Keratinocyte (primary cell): ENCODE measurements at regions not wholly inside any gene's neighbourhood (a gene's known extent, or its start where the extent isn't known, plus 50 kb on each side); places are given as distances from the start of the nearest gene placed in this dataset.

Experiments used
- DNase-seq: peaks from one replicate; pipeline ENCODE4 v3.0.0-alpha.2; 2011; ENCODE audit warnings: low read depth, missing footprints, low spot score
- FAIRE-seq: peaks from 2 replicates; lab custom pipeline; 2011; peaks lifted over from hg19 to GRCh38; lab: Jason Lieb, UNC
- H2AFZ ChIP-seq: 2 replicates; pipeline ENCODE4 v1.6.0; 2012; ENCODE audit warnings: low read length, control low read depth, inconsistent platforms; ENCODE audit not compliant: control insufficient read depth
- H3K27ac ChIP-seq: 2 replicates; pipeline ENCODE4 v1.5.1; 2011; ENCODE audit warnings: low read length; ENCODE audit not compliant: control insufficient read depth, insufficient read depth
- H3K27me3 ChIP-seq: 3 replicates; pipeline ENCODE4 v1.6.0; 2011; ENCODE audit warnings: low read length; ENCODE audit not compliant: control insufficient read depth, insufficient read depth; ENCODE audit errors: extremely low read depth
- H3K36me3 ChIP-seq, 2 experiments: 2 replicates in 1 of 2; 3 replicates in 1 of 2; pipeline ENCODE4 v1.5.1; 2011; ENCODE audit warnings: low read length in 2 of 2, mild to moderate bottlenecking in 1 of 2; ENCODE audit not compliant: control insufficient read depth in 2 of 2, insufficient read depth in 2 of 2; ENCODE audit errors: extremely low read depth in 1 of 2
- H3K4me1 ChIP-seq: 3 replicates; pipeline ENCODE4 v1.5.1; 2011; ENCODE audit warnings: low read length; ENCODE audit not compliant: control insufficient read depth, insufficient read depth; ENCODE audit errors: extremely low read depth
- H3K4me2 ChIP-seq: 3 replicates; pipeline ENCODE4 v1.6.0; 2011; ENCODE audit warnings: low read depth, low read length; ENCODE audit not compliant: control insufficient read depth, insufficient read depth; ENCODE audit errors: extremely low read depth
- H3K4me3 ChIP-seq, 3 experiments: fragments of 200-600 bp in 1 of 3; sonication (generic) in 1 of 3; 2 replicates in 2 of 3; 3 replicates in 1 of 3; pipeline ENCODE4 v1.5.1; 2011 to 2016; ENCODE audit warnings: low read length in 3 of 3, mild to moderate bottlenecking in 3 of 3, control low read depth in 2 of 3, inconsistent platforms in 1 of 3, low read depth in 1 of 3, mixed read lengths in 1 of 3, mixed run types in 1 of 3, moderate library complexity in 1 of 3; ENCODE audit not compliant: control insufficient read depth in 2 of 3, insufficient read depth in 2 of 3; ENCODE audit errors: extremely low read depth in 1 of 3
- H3K79me2 ChIP-seq: 2 replicates; pipeline ENCODE4 v1.6.0; 2012; ENCODE audit warnings: low read length; ENCODE audit not compliant: control insufficient read depth, insufficient read depth
- H3K9ac ChIP-seq: 3 replicates; pipeline ENCODE4 v1.6.0; 2011; ENCODE audit warnings: low read length; ENCODE audit not compliant: control insufficient read depth, insufficient read depth; ENCODE audit errors: extremely low read depth
- H3K9me1 ChIP-seq: 3 replicates; pipeline ENCODE4 v1.6.0; 2011; ENCODE audit warnings: low read length; ENCODE audit not compliant: control insufficient read depth, insufficient read depth; ENCODE audit errors: extremely low read depth
- H3K9me3 ChIP-seq: 2 replicates; pipeline ENCODE4 v1.5.1; 2012; ENCODE audit warnings: low read depth, low read length; ENCODE audit not compliant: control insufficient read depth
- H4K20me1 ChIP-seq: 3 replicates; pipeline ENCODE4 v1.6.0; 2011; ENCODE audit warnings: low read length; ENCODE audit not compliant: control insufficient read depth, insufficient read depth; ENCODE audit errors: extremely low read depth
- CTCF ChIP-seq, 3 experiments: IDR thresholded peaks in 1 of 3; conservative IDR thresholded peaks in 1 of 3; optimal IDR thresholded peaks in 1 of 3; 2 replicates in 2 of 3; 3 replicates in 1 of 3; pipeline versions ENCODE3 to v1.5.1; 2011; ENCODE audit warnings: low read length in 3 of 3, mild to moderate bottlenecking in 3 of 3, moderate library complexity in 2 of 3, control low read depth in 1 of 3, inconsistent platforms in 1 of 3; ENCODE audit not compliant: insufficient read depth in 2 of 3; ENCODE audit errors: extremely low read depth in 1 of 3
- EZH2 ChIP-seq: IDR thresholded peaks from one replicate; pipeline ENCODE4 v1.6.1; 2012; ENCODE audit warnings: inconsistent platforms, mild to moderate bottlenecking, low read length, moderate library complexity
- dilution Hi-C: fragments of 300-500 bp; cut with MboI; formaldehyde crosslinking; loops from one replicate; pipeline ENCODE4 v1.7.0; 2020; ENCODE audit warnings: low sequenced_read_pairs; ENCODE audit not compliant: extremely low pct_ligation_motif_present

DNA sequence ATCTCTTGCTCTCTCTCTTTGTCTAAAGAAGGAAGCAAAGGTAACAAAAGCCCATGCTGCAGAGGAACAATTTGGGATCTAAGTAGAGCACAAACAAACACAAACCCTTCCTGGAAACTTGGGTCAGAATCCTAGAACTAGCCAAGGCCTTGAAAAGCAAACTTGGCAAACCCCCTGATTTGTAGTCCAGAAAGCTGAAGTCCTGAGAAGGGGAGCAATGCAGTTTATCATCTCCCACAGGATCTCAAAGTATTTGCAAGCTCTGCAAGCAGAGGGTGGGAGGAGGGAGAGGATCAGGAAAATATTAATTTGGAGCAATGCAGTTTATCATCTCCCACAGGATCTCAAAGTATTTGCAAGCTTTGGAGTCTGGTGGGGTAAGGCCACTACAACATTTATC is 379.5 kb upstream of the FGF13 start:
- Histone ChIP-seq H3K4me2 (no peak overlapping the region), H3K4me3 (no peak overlapping the region), H3K79me2 (no peaks in the 10 kb centered on the region), H3K9me3 (no peaks in the 10 kb centered on the region), H3K9me1 (no peaks in the 10 kb centered on the region), H2AFZ (no peak overlapping the region), H3K27me3 (no peaks in the 10 kb centered on the region), H3K36me3 (no peaks in the 10 kb centered on the region), H4K20me1 (no peaks in the 10 kb centered on the region), H3K27ac (no peak overlapping the region), H3K4me1 (no peaks in the 10 kb centered on the region), H3K9ac (no peak overlapping the region)
- TF ChIP-seq CTCF (optimal IDR thresholded peaks at IDR 0.05 in 1 of 3, IDR thresholded peaks at IDR 0.05 in 1 of 3, conservative IDR thresholded peaks at IDR 0.05 in 1 of 3; ENCODE audit: extremely low read depth in 1 of 3, insufficient read depth in 2 of 3, low read length in 3 of 3) (no peak), EZH2 (no peak)
- FAIRE-seq (no peak), DNase-seq (no peak)
- dilution Hi-C loops: no loop called here

GRCh38 chrX:139086246-139086645 is 374.7 kb upstream of the FGF13 start:
- H3K27me3 ChIP-seq: no peaks in the 10 kb centered on the region
- FAIRE-seq: no peak
- DNase-seq: no peak
- no peak overlapping the region for H2AFZ ChIP-seq
- H3K79me2 ChIP-seq: no peaks in the 10 kb centered on the region
- H3K4me1 ChIP-seq: no peaks in the 10 kb centered on the region
- H3K9me3 ChIP-seq: no peaks in the 10 kb centered on the region
- H3K9ac ChIP-seq: no peak overlapping the region
- H3K36me3 ChIP-seq: no peaks in the 10 kb centered on the region
- H3K4me2 ChIP-seq: no peak overlapping the region
- H3K9me1 ChIP-seq: no peaks in the 10 kb centered on the region
- no peaks in the 10 kb centered on the region for H4K20me1 ChIP-seq
- dilution Hi-C loops: no loop called here
- no peak overlapping the region for H3K27ac ChIP-seq
- H3K4me3 ChIP-seq: no peak overlapping the region
- no peak for TF ChIP-seq EZH2
- TF ChIP-seq CTCF (optimal IDR thresholded peaks at IDR 0.05 in 1 of 3, IDR thresholded peaks at IDR 0.05 in 1 of 3, conservative IDR thresholded peaks at IDR 0.05 in 1 of 3; ENCODE audit: extremely low read depth in 1 of 3, insufficient read depth in 2 of 3, low read length in 3 of 3): no peak
